IPS-NIHi7 (cell line): ENCODE measurements at regions not wholly inside any gene's neighbourhood (a gene's known extent, or its start where the extent isn't known, plus 50 kb on each side); places are given as distances from the start of the nearest gene placed in this dataset.
"Not testable (repeated sequence)": the region's sequence is repeated elsewhere in the genome, so short reads cannot be mapped to it uniquely, and the experiment has no call there.

Experiments used
- DNase-seq: peaks from one replicate; pipeline ENCODE4 v3.0.0; 2012; ENCODE audit warnings: mixed read lengths; ENCODE audit errors: extremely low spot score

GRCh38 chr15:62320259-62320658 lies 155.2 kb upstream of the C2CD4B start:
- no peak for DNase-seq

DNA sequence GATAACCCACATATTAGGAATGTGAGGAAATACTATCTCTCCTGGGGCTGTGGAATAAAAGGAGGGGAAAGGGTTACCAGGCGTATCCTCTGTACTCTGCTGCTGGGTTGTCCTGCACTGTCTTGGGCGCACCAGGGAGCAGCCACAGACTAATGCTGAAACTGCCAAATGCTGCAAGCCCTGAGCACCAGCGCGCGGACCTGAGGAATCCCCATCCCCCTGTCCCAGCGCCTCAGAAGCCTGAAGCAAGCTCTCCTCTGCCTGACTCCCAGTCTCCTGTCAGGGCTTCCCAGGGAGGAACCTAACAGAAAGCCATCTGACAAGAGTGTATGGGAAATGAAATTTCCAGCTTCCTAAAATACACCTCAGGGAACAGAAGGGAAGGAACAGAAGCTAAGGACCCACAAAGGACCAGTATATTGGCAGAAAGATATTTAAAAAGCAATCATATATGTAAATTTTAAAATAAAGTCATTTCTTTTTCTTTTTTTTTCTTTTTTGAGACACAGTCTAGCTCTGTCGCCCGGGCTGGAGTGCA lies 158.3 kb upstream of the C2CD4B start:
- DNase-seq = no peak

DNA sequence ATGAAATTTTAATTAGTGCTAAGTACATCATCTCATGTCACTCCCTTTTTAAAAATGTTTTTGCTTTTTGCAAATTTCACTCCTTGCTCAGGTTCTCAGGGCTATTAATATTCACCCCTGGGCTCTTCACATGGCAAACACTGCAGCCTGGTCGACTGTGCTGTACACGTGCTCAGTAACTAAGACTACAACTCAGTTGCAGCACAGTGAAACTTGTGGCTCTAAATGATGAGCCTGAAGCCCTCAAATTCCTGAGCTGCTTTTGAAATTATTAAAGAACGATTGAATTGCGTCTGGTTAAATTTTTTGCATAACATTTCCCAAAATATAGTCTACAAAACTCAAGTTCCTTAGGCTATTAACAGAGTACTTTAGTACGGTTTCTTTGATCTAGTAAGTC lies 159.3 kb upstream of the C2CD4B start:
- DNase-seq = no peak

DNA sequence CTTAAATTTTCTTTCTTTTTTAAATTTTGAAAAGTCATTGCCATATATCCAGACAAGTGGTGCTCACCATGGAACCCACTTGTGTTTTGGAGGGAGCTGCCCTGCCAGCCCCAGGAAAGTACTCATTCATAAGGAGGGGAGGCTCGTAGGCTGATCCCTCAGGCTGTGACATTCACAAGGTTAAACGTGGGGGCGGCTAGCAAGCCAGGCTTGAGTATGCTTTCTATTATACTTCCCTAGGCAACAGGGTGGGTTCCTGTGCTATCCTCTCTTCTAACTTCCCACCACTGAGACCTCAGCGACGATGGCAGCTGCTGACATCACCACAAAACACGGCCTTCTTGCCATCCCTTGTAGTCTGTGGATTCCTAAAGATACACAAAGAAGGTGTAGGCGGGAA lies 160.5 kb upstream of the C2CD4B start:
- DNase-seq = no peak

DNA sequence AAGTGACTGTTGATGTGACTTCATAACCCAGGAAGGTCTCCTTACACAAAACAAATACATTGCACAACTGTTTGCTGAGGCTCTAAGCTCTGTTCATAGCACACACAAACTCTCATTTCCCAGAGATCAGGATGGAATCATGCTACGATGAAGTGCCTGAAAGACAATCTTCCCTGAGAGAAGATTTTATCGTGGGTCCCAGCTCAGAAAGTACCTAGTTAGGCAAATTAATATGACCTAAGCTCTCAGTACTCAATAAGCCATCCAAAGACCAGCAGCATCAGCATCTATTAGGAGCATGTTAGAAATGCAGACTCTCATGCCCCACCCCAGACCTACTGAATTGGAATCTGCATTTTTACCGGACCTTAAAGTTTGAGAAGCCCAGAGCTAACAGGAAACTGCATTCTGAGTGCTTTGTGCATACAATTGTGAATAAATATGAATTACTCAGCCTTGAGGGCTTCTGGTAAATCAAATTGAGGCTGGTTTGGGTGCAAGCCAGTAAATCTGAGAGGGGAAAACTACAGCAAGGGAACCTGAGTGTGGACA lies 161.5 kb upstream of the C2CD4B start:
- DNase-seq = no peak

GRCh38 chr15:62327406-62327805 lies 162.3 kb upstream of the C2CD4B start:
- DNase-seq = no peak

DNA sequence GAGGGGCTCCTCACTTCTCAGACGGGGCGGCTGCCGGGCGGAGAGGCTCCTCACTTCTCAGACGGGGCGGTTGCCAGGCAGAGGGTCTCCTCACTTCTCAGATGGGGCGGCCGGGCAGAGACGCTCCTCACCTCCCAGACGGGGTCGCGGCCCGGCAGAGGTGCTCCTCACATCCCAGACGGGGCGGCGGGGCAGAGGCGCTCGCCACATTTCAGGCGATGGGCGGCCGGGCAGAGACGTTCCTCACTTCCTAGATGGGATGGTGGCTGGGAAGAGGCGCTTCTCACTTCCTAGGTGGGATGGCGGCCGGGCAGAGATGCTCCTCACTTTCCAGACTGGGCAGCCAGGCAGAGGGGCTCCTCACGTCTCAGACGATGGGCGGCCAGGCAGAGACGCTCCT lies 167.4 kb upstream of the C2CD4B start:
- DNase-seq = not testable (repeated sequence)

GRCh38 chr15:62334536-62334935 lies 169.5 kb upstream of the C2CD4B start:
- DNase-seq = no peak

DNA sequence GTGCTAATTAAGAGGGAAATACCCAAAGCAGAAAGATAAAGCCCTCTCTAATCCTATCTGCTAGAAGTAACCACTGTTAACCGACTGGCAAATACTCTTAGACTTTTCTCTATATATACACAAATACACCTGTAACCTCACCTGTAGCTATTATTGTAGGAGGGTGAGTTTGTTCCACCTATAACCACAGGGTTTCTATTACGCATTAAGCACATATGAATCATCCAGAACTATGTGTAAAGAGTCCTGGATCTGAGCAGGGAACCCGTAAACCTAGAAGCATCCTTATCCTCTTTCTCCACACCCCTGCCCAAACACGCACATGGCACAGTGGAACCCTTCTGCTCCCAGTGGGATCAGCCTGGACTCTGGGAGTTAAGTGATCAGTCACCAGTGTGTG lies 172.8 kb upstream of the C2CD4B start:
- DNase-seq = no peak

GRCh38 chr15:62338497-62338896 lies 173.4 kb upstream of the C2CD4B start:
- no peak for DNase-seq

- no peak for DNase-seq
Measured at GRCh38 chr15:62342959-62343358, 177.9 kb upstream of the C2CD4B start.

DNA sequence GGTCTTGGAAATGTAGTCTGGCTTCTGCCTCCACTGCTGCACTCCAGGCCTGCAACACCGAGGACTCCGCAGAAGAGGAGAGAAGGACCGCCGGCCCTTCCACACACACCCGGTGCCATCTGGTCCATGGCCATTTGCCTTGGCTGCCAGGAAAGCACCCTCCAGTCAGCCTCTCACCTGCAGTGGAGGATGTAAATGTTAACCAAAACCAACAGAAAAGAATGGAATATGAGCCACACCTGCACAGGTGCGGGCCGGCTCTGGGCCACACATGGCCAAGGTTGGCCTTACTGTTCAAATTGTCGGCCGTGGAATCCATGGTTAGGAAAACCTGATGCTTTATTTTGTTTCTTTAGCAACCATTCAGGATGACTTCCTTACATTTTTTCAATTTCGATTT lies 178.3 kb upstream of the C2CD4B start:
- DNase-seq = no peak

GRCh38 chr15:62344806-62345539 lies 179.9 kb upstream of the C2CD4B start:
- DNase-seq = peak; percentile 86

GRCh38 chr15:62346168-62346567 lies 181.1 kb upstream of the C2CD4B start:
- no peak for DNase-seq

- DNase-seq = no peak
Measured at GRCh38 chr15:62348118-62348517, 183.0 kb upstream of the C2CD4B start.

DNA sequence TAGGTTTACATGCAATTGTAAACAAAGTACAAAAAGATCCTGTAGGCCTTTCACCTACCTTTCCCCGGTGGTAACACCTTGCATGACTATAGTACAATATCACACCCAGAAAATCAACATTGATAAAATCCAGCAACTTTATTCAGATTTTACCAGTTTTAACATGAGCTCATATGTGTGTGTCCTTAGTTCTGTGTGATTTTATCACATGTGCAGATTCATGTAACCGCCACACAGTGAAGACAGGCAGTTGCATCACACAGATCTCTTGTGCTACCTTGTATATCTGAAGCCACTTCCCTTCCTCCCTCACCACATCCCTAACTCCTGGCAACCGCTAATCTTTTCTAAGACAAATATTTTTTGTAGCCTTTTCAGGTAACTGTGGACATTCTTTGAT lies 183.5 kb upstream of the C2CD4B start:
- DNase-seq = no peak

DNA sequence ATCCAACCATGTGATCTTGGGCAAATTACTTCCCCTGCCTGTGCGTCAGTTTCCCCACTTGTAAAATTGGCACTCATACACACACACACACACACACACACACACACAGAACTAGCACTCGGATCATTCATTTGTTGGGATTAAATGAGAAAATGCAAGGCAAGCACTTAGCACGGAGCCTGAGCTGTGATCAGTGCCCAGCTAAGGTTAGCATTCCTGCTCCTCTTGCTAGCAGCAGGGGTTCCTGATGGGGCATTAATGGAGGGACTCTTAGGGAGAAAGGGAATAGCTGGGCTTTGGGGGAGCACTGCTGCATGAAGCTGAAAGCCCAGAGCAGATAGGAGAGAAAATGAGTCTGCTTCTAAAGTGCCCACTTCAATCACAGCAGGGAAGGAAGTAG lies 187.7 kb upstream of the C2CD4B start:
- DNase-seq = no peak

GRCh38 chr15:62357431-62357830 lies 192.3 kb upstream of the C2CD4B start:
- DNase-seq = no peak

DNA sequence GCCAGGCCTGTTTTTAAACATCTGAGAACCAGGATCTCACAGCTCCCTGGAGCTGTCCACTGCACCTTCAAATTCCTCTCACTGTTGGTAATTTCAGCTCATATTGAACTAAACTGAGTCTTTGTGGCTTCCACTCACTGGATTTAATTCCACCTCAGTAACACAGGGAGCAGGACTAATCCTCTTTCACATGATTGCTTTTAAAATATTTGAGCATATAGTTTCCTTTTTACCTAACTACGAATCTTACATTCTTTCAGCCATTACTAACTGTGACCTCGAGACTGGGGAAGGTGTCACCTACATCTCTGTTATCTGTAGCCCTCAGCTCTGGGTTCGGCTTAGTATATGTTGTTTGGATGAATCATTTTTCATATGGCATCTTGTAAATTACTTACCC lies 194.3 kb upstream of the C2CD4B start:
- no peak for DNase-seq

GRCh38 chr15:62360332-62361097 lies 195.4 kb upstream of the C2CD4B start:
- DNase-seq = no peak

DNA sequence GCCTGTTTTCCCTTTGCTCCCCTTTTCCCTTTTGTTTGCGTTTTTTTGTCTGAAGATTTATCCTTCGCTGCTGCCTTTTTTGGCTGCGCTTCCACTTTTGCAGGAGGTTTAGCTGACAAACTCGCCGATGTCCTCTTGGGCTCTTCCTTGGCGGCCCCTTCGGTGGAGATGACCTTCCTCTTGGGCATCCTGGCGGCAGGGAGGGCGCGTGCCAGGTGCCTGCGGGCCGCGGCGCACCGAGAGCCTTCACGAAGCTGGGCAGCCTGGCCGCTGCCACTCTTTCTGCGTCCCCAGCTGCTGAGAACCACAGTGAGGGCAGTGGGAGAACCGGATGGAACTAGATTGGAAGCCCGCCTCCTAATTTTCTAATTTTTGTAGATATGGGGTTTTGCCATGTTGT lies 197.1 kb upstream of the C2CD4B start:
- no peak for DNase-seq

DNA sequence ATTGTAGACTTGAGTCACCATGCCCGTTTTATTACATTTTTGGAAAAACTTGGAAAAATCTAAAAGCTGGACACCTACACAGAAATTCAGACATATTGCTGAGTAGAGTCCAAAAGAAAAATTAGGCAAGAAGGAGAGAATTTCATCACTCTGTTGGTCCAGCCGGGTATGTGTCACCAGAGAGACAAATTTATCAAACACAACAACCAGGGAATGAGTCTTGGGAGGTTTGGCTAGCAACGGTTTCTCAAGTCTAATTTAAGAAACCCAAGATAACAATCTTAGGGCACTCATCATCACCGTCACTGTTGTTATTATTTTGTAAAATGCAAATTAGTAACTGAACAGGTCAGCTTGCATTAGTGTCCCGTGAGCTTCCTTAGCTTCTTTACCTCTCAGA lies 197.5 kb upstream of the C2CD4B start:
- DNase-seq = no peak

DNA sequence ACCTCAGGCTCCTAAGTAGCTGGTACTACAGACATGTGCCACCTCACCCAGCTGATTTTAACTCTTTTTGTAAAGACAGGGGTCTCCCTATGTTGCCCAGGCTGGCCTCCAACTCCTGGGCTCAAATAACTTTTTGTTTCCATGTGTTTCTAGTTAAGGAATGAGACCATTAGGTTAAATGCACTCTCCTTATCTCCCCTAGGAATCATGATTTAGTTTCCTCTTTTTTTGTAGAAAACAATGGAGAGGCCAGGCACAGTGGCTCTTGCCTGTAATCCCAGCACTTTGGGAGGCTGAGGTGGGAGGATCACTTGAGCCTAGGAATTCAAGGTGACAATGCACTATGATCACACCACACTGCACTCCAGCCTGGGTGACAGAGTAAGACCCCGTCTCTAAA lies 198.8 kb upstream of the C2CD4B start:
- DNase-seq = no peak
